ENCODE measurements at regions not wholly inside any gene's neighbourhood (a gene's known extent, or its start where the extent isn't known, plus 50 kb on each side); places are given as distances from the start of the nearest gene placed in this dataset.
"Not testable (repeated sequence)": the region's sequence is repeated elsewhere in the genome, so short reads cannot be mapped to it uniquely, and the experiment has no call there.

- no peak for ATAC-seq
Observed at GRCh38 chr6:68053805-68054373, 581.2 kb upstream of the ADGRB3 start.

- ATAC-seq, result no peak
Observed at GRCh38 chr6:68052234-68052633, 582.8 kb upstream of the ADGRB3 start.

GRCh38 chr6:68049562-68049961, 585.5 kb upstream of the ADGRB3 start:
- no peak for ATAC-seq

- ATAC-seq, result no peak
Observed at GRCh38 chr6:68046756-68047155, 588.3 kb upstream of the ADGRB3 start.

- ATAC-seq, result no peak
Observed at GRCh38 chr6:68046302-68046701, 588.8 kb upstream of the ADGRB3 start.

GRCh38 chr6:68045193-68045592, 589.9 kb upstream of the ADGRB3 start:
- no peak for ATAC-seq

- no peak for ATAC-seq
Observed at GRCh38 chr6:68044264-68044663, 590.8 kb upstream of the ADGRB3 start.

GRCh38 chr6:68043122-68043398, 592.0 kb upstream of the ADGRB3 start:
- ATAC-seq, result no peak

- ATAC-seq, result no peak
Observed at GRCh38 chr6:68042339-68043121, 592.6 kb upstream of the ADGRB3 start.

- no peak for ATAC-seq
Observed at GRCh38 chr6:68040780-68041179, 594.3 kb upstream of the ADGRB3 start.

GRCh38 chr6:68040312-68040778, 594.7 kb upstream of the ADGRB3 start:
- no peak for ATAC-seq

GRCh38 chr6:68039641-68040311, 595.3 kb upstream of the ADGRB3 start:
- no peak for ATAC-seq

GRCh38 chr6:68038815-68039408, 596.2 kb upstream of the ADGRB3 start:
- ATAC-seq, result no peak

GRCh38 chr6:68032217-68032616, 602.9 kb upstream of the ADGRB3 start:
- ATAC-seq, result no peak

GRCh38 chr6:68031054-68031453, 604.0 kb upstream of the ADGRB3 start:
- ATAC-seq, result no peak

GRCh38 chr6:68026483-68026882, 608.6 kb upstream of the ADGRB3 start:
- no peak for ATAC-seq

- ATAC-seq, result no peak
Observed at GRCh38 chr6:68025764-68026163, 609.3 kb upstream of the ADGRB3 start.

- no peak for ATAC-seq
Observed at GRCh38 chr6:68024570-68025269, 610.4 kb upstream of the ADGRB3 start.

- ATAC-seq, result not testable (repeated sequence)
Observed at GRCh38 chr6:68022968-68023367, 612.1 kb upstream of the ADGRB3 start.

GRCh38 chr6:68013780-68014515, 621.1 kb upstream of the ADGRB3 start:
- no peak for ATAC-seq

- no peak for ATAC-seq
Observed at GRCh38 chr6:68012822-68013221, 622.3 kb upstream of the ADGRB3 start.

- no peak for ATAC-seq
Observed at GRCh38 chr6:68010936-68011335, 624.1 kb upstream of the ADGRB3 start.

Measured in esophagus mucosa (tissue), 1 donor.